Uterus (tissue), 3 donors: ENCODE measurements at regions not wholly inside any gene's neighbourhood (a gene's known extent, or its start where the extent isn't known, plus 50 kb on each side); places are given as distances from the start of the nearest gene placed in this dataset.

Experiments
- DNase-seq, 2 donors: peaks; one replicate each; pipeline ENCODE4 v3.0.0-alpha.2; 2019 to 2020
- H3K27ac ChIP-seq, 2 donors: fragments of 200-600 bp; sonication (generic); 1 replicate in 1 of 2; 2 replicates in 1 of 2; pipeline ENCODE4 v1.5.1; 2016 to 2018
- H3K27me3 ChIP-seq, 2 donors: fragments of 200-600 bp; sonication (generic); one replicate each; pipeline ENCODE4 v1.5.1; 2018 to 2019; ENCODE audit warnings: control low read depth in 1 of 2
- H3K36me3 ChIP-seq, 2 donors: fragments of 200-600 bp; sonication (generic); one replicate each; pipeline ENCODE4 v1.5.1; 2019; ENCODE audit warnings: control low read depth in 1 of 2
- H3K4me1 ChIP-seq, 2 donors: fragments of 200-600 bp; sonication (generic); one replicate each; pipeline ENCODE4 v1.5.1; 2018 to 2019; ENCODE audit warnings: control low read depth in 1 of 2
- H3K4me3 ChIP-seq, 2 donors: fragments of 200-600 bp; sonication (generic); 1 replicate in 1 of 2; 2 replicates in 1 of 2; pipeline ENCODE4 v1.5.1; 2018 to 2019; ENCODE audit warnings: mild to moderate bottlenecking in 1 of 2
- H3K9me3 ChIP-seq, 2 donors: fragments of 200-600 bp; sonication (generic); one replicate each; pipeline ENCODE4 v1.5.1; 2019; ENCODE audit warnings: control low read depth in 1 of 2
- POLR2A ChIP-seq, 2 donors: fragments of 450-650 bp; IDR thresholded peaks; one replicate each; pipeline ENCODE4 v1.6.1; 2016; ENCODE audit warnings: antibody characterized with exemption in 2 of 2, mild to moderate bottlenecking in 1 of 2, moderate library complexity in 1 of 2
- intact Hi-C: fragments of 100-400 bp; cut with DNase I; formaldehyde crosslinking; loops from one replicate; pipeline ENCODE4 v1.15.1; 2023; ENCODE audit warnings: low total_unique reads
- TF ChIP-seq, protein P1 (sequence below), 4 experiments: fragments of 200-600 bp in 2 of 4; fragments of 450-650 bp in 2 of 4; sonication (generic) in 2 of 4; IDR thresholded peaks; one replicate each; pipeline ENCODE4 v1.5.1; 2016 to 2019; ENCODE audit warnings: antibody characterized with exemption in 4 of 4, mild to moderate bottlenecking in 2 of 4, moderate library complexity in 1 of 4
- donor health status: DM: yes; HTN: yes; CAD: no.

DNA sequence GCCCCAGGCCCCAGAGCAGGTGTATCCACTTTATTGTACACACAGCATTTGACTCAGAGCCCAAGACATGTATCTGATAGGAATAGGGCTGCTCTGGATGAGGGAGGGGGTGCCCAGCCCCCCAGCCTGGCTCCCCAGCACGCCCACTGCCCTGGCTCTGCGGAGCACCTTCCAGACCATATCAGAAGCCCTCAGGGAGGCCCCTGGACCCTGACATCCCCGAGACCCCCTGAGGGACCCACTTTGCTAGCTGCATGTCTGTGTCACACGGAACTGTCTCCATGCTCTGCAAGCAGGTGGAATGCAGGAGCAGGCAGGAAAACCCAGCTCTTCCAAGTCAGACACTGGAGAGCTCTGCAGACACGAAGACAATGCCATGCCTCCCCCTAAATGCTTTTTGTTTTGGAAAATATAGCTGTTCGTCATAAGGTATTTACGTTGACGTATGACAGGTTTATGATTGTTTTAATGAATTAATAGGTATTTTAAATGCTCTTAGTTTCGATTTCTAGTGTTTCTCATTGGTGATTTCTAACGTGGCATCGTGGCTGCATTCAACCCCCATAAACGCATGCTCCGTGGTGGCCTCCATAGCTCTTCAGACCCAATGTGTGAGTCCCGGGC, 92.8 kb upstream of the INSIG1 start:
- no peaks in the 10 kb centered on the region for H3K36me3 ChIP-seq
- H3K4me1 ChIP-seq, result no peaks in the 10 kb centered on the region
- H3K4me3 ChIP-seq, result peak overlapping the region in 1 of 2 donors; percentile 24
- no peak for DNase-seq
- intact Hi-C loops, result no loop called here
- no peaks in the 10 kb centered on the region for H3K27me3 ChIP-seq
- peak overlapping the region in 1 of 2 donors; percentile 90 for H3K27ac ChIP-seq
- no peak for TF ChIP-seq POLR2A (IDR thresholded peaks at IDR 0.05)
- TF ChIP-seq, protein P1, sequence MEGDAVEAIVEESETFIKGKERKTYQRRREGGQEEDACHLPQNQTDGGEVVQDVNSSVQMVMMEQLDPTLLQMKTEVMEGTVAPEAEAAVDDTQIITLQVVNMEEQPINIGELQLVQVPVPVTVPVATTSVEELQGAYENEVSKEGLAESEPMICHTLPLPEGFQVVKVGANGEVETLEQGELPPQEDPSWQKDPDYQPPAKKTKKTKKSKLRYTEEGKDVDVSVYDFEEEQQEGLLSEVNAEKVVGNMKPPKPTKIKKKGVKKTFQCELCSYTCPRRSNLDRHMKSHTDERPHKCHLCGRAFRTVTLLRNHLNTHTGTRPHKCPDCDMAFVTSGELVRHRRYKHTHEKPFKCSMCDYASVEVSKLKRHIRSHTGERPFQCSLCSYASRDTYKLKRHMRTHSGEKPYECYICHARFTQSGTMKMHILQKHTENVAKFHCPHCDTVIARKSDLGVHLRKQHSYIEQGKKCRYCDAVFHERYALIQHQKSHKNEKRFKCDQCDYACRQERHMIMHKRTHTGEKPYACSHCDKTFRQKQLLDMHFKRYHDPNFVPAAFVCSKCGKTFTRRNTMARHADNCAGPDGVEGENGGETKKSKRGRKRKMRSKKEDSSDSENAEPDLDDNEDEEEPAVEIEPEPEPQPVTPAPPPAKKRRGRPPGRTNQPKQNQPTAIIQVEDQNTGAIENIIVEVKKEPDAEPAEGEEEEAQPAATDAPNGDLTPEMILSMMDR (IDR thresholded peaks at IDR 0.05), result no peak
- H3K9me3 ChIP-seq, result no peaks in the 10 kb centered on the region

DNA sequence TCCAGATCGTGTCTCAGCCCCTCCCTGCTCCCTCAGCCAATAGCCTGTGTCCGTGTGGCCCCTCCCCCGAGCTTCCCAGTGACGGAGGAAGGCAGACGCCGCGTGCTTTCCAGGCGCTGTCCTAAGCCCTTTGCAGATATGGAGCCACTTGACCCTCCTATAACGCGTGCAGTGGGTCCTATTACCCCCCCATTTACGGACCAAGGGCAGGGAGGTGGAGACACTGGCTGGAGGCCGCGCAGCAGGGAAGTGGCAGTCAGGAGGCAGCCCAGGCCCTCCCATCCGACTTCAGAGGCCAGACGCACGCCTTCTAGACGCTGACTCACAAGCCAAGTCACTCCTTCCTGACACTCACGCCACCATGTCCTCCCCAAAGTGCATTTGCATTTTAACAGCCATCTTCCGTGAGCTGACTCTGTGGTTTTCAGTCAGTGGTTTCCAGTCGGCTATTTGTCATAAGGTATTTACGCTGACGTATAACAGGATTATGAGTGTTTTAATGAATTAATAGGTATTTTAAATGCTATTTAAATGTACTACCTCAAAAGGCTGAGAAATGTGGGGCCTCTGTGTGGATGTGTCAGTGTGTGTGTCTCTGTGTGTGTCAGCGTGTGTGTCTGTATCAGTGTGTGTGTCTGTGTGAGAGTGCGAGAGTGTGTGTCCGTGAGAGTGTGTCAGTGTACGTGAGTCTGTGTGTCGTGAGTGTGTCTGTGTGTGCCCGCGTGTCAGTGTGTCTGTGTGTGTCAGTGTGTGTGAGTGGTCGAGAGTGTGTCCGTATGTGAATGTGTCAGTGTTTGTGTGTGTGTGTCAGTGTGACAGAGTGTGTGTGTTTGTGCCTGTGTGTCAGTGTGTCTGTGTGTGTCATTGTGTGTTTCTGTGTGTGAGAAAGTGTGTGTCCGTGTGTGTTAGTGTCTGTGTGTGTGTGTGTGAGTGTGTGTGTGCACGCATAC, 92.0 kb upstream of the INSIG1 start:
- no peaks in the 10 kb centered on the region for H3K4me1 ChIP-seq
- peak; percentile 35 to 47 for TF ChIP-seq POLR2A (IDR thresholded peaks at IDR 0.05)
- TF ChIP-seq, protein P1 (IDR thresholded peaks at IDR 0.05), result no peak
- peak overlapping the region; percentile 21 to 24 for H3K4me3 ChIP-seq
- DNase-seq, result peak; percentile 83
- no peaks in the 10 kb centered on the region for H3K9me3 ChIP-seq
- no peaks in the 10 kb centered on the region for H3K36me3 ChIP-seq
- intact Hi-C loops, result no loop called here
- H3K27me3 ChIP-seq, result no peaks in the 10 kb centered on the region
- peak overlapping the region; percentile 72 to 90 for H3K27ac ChIP-seq

DNA sequence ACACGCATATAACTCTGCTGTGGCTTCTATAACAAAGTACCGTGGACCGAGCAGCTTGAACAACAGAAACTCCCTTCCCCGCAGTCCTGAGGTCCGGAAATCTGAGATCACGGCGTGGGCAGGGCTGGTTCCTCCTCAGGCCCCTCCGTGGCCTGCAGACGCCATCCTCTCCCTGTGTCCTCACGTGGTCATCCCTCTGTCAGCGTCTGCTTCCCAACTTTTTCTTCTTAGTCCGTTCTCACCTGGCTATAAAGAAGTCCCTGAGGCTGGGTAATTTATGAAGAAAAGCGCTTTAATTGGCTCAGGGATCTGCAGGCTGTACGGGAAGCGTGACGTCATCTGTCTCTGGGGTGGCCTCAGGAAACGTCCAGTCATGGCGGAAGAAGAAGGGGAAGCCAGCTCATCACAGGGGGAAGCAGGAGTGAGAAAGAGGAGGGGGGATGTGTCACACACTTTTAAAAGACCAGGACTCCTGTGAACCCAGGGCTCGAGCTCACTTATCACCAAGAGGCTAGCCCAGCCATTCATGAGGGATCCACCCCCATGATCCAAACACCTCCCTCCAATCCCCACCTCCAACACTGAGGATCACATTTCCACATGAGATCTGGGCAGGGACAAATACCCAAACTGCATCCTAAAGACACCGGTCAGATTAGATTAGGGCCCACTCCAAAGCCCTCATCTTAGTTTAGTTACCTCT, 91.2 kb upstream of the INSIG1 start:
- peak; percentile 47 to 76 for DNase-seq
- TF ChIP-seq, protein P1 (IDR thresholded peaks at IDR 0.05), result no peak
- TF ChIP-seq POLR2A (IDR thresholded peaks at IDR 0.05), result no peak
- H3K27ac ChIP-seq, result peak overlapping the region; percentile 72 to 90
- no peaks in the 10 kb centered on the region for H3K36me3 ChIP-seq
- intact Hi-C loops, result no loop called here
- H3K4me1 ChIP-seq, result no peaks in the 10 kb centered on the region
- peak overlapping the region in 1 of 2 donors; percentile 21 for H3K4me3 ChIP-seq
- no peaks in the 10 kb centered on the region for H3K27me3 ChIP-seq
- no peaks in the 10 kb centered on the region for H3K9me3 ChIP-seq

DNA sequence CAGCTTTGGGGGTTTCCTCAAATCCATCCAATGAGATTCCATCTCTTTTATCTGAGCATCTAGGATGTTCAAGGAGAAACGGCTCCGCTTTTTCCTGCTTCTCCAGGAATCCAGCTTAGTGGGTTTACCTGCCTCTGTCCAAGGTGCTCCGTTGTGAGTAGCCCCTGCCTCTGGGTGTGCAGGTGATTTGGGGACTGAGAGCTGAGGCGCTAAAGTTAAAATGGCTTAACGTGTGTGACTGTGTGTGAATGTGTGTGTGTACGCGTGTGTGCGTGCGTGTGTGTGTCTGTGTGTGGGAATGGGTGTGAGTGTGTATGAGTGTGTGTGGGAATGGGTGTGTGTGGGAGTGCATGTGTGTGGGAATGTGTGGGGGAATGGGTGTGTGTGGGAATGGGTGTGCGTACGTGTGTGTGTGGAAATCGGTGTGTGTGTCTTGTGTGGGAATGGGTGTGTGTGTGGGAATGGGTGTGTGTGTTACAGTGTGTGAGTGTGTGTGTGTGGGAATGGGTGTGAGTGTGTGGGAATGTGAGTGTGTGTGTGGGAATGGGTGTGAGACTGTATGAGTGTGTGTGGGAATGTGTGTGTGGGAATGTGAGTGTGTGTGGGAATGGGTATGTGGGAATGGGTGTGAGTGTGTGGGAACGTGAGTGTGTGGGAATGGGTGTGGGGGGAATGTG, 90.2 kb upstream of the INSIG1 start:
- no peak for DNase-seq
- no peaks in the 10 kb centered on the region for H3K4me1 ChIP-seq
- no peaks in the 10 kb centered on the region for H3K27me3 ChIP-seq
- H3K9me3 ChIP-seq, result no peaks in the 10 kb centered on the region
- intact Hi-C loops, result no loop called here
- TF ChIP-seq, protein P1 (IDR thresholded peaks at IDR 0.05), result no peak
- no peak for TF ChIP-seq POLR2A (IDR thresholded peaks at IDR 0.05)
- no peaks in the 10 kb centered on the region for H3K36me3 ChIP-seq
- peak overlapping the region; percentile 72 to 90 for H3K27ac ChIP-seq
- H3K4me3 ChIP-seq, result no peak overlapping the region
